Kidney glomerular epithelial cell (primary cell): ENCODE measurements at regions not wholly inside any gene's neighbourhood (a gene's known extent, or its start where the extent isn't known, plus 50 kb on each side); places are given as distances from the start of the nearest gene placed in this dataset.
"Not testable (repeated sequence)": the region's sequence is repeated elsewhere in the genome, so short reads cannot be mapped to it uniquely, and the experiment has no call there.

Source experiments
- DNase-seq: peaks from one replicate; lab custom pipeline; 2025; lab: John Stamatoyannopoulos, UW

- peak; percentile 27 for DNase-seq
Observed at GRCh38 chr10:25808372-25808771, 125.7 kb upstream of the MYO3A start.

GRCh38 chr10:25811052-25811685 lies 122.9 kb upstream of the MYO3A start:
- DNase-seq: peak; percentile 25

- no peak for DNase-seq
Observed at GRCh38 chr10:25813511-25813910, 120.5 kb upstream of the MYO3A start.

GRCh38 chr10:25815236-25815635 lies 118.8 kb upstream of the MYO3A start:
- DNase-seq: no peak

- no peak for DNase-seq
Observed at GRCh38 chr10:25815999-25816768, 117.8 kb upstream of the MYO3A start.

GRCh38 chr10:25817200-25817599 lies 116.8 kb upstream of the MYO3A start:
- no peak for DNase-seq

- DNase-seq: no peak
Observed at GRCh38 chr10:25818751-25819150, 115.3 kb upstream of the MYO3A start.

- no peak for DNase-seq
Observed at GRCh38 chr10:25820472-25820871, 113.6 kb upstream of the MYO3A start.

GRCh38 chr10:25820874-25821273 lies 113.2 kb upstream of the MYO3A start:
- DNase-seq: no peak

GRCh38 chr10:25824050-25824449 lies 110.0 kb upstream of the MYO3A start:
- no peak for DNase-seq

- DNase-seq: no peak
Observed at GRCh38 chr10:25828475-25828874, 105.6 kb upstream of the MYO3A start.

- DNase-seq: peak; percentile 15
Observed at GRCh38 chr10:25831080-25831479, 102.9 kb upstream of the MYO3A start.

- no peak for DNase-seq
Observed at GRCh38 chr10:25839683-25840082, 94.3 kb upstream of the MYO3A start.

GRCh38 chr10:25840875-25841274 lies 93.2 kb upstream of the MYO3A start:
- not testable (repeated sequence) for DNase-seq

GRCh38 chr10:25842146-25842545 lies 91.9 kb upstream of the MYO3A start:
- DNase-seq: no peak

GRCh38 chr10:25843551-25844170 lies 90.4 kb upstream of the MYO3A start:
- DNase-seq: no peak

- not testable (repeated sequence) for DNase-seq
Observed at GRCh38 chr10:25844716-25845115, 89.3 kb upstream of the MYO3A start.

- no peak for DNase-seq
Observed at GRCh38 chr10:25849268-25849667, 84.8 kb upstream of the MYO3A start.

- no peak for DNase-seq
Observed at GRCh38 chr10:25849988-25850387, 84.0 kb upstream of the MYO3A start.

- no peak for DNase-seq
Observed at GRCh38 chr10:25851548-25851947, 82.5 kb upstream of the MYO3A start.

GRCh38 chr10:25852364-25852941 lies 81.6 kb upstream of the MYO3A start:
- no peak for DNase-seq

GRCh38 chr10:25858076-25858475 lies 76.0 kb upstream of the MYO3A start:
- no peak for DNase-seq

- no peak for DNase-seq
Observed at GRCh38 chr10:25865267-25865666, 68.8 kb upstream of the MYO3A start.
